ENCODE measurements at regions not wholly inside any gene's neighbourhood (a gene's known extent, or its start where the extent isn't known, plus 50 kb on each side); places are given as distances from the start of the nearest gene placed in this dataset.

DNA sequence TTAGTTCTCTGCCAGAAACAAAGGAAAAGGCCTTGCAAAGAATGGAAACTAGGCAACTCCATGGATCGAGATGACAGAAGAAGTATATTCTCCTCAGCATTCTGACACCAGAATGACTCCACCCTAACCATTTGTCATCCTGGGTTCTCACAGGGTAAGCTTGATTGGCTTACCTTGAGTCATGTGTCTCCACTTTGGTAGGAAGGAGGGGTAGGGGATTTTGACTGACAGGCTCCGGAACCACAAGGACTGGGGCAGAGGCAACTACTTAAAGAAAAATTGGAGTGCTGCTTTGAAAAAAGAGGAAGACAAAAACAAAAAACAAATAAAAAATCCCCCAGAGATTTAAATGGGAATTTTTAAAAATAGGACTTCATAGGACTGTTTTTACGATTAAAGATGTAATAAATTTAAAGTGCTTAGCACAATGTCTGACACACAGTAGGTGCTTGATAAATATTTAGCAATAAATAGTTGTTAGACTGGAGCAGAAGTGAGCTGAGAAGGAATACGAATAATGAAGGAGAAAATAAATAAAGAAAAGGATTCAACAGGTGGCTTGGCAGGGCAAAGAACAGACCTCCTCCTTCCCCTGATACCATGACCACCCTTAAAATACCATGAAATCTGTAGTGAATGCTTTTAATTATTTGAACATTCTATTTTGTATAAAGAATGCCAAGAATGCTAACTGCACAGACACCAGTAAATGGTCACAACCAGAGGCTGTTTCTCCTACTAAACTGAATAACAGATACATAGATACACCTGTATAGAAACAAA, 230.2 kb downstream of the CDCA7 start:
- TF ChIP-seq POLR2AphosphoS5 (IDR thresholded peaks at IDR 0.05; ENCODE audit: low read depth, low read length) (no peak), POLR2A (IDR thresholded peaks at IDR 0.05; ENCODE audit: low read depth, low read length) (no peak), TAF1 (IDR thresholded peaks at IDR 0.05; ENCODE audit: low read depth, low read length) (no peak), SPI1 (IDR thresholded peaks at IDR 0.05; ENCODE audit: low read depth, low read length) (no peak), PAX5 (IDR thresholded peaks at IDR 0.05; ENCODE audit: insufficient read depth, low read length, severe bottlenecking) (no peak), POU2F2 (IDR thresholded peaks at IDR 0.05; ENCODE audit: low read depth, low read length) (no peak)

Data from GM12891 (cell line).